ENCODE measurements at regions not wholly inside any gene's neighbourhood (a gene's known extent, or its start where the extent isn't known, plus 50 kb on each side); places are given as distances from the start of the nearest gene placed in this dataset.
"Not testable (repeated sequence)": the region's sequence is repeated elsewhere in the genome, so short reads cannot be mapped to it uniquely, and the experiment has no call there.

- H4K20me1 ChIP-seq (ENCODE audit: insufficient read depth, low read length): no peaks in the 10 kb centered on the region
- POLR2A ChIA-PET: interaction anchor here (0.7 kb wide), 1 partner anchor 410 kb away, joined by 4 read pairs; no protein-coding TSS in a partner anchor
- H3K4me2 ChIP-seq (ENCODE audit: low read length): no peak overlapping the region
- no peak overlapping the region for H2AFZ ChIP-seq (ENCODE audit: low read length)
- no peaks in the 10 kb centered on the region for H3K9me3 ChIP-seq (ENCODE audit: low read length)
- CTCF ChIA-PET (ENCODE audit: unreplicated experiment): no interaction called here
- H3K9me2 ChIP-seq (ENCODE audit: insufficient read depth, low read length): no peaks in the 10 kb centered on the region
- no peak for DNase-seq (ENCODE audit: low spot score)
- intact Hi-C loops (cut with micrococcal nuclease; ENCODE audit: unreplicated experiment): no loop called here
- H3K27ac ChIP-seq (ENCODE audit: low read depth, low read length, poor library complexity, severe bottlenecking): no peak overlapping the region
- H3K4me3 ChIP-seq (ENCODE audit: low read depth, low read length, poor library complexity, severe bottlenecking): no peak overlapping the region
- no peak for TF ChIP-seq EZH2phosphoT487 (IDR thresholded peaks at IDR 0.05; ENCODE audit: borderline replicate concordance, low read depth, low read length)
- TF ChIP-seq, protein P1, sequence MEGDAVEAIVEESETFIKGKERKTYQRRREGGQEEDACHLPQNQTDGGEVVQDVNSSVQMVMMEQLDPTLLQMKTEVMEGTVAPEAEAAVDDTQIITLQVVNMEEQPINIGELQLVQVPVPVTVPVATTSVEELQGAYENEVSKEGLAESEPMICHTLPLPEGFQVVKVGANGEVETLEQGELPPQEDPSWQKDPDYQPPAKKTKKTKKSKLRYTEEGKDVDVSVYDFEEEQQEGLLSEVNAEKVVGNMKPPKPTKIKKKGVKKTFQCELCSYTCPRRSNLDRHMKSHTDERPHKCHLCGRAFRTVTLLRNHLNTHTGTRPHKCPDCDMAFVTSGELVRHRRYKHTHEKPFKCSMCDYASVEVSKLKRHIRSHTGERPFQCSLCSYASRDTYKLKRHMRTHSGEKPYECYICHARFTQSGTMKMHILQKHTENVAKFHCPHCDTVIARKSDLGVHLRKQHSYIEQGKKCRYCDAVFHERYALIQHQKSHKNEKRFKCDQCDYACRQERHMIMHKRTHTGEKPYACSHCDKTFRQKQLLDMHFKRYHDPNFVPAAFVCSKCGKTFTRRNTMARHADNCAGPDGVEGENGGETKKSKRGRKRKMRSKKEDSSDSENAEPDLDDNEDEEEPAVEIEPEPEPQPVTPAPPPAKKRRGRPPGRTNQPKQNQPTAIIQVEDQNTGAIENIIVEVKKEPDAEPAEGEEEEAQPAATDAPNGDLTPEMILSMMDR (conservative IDR thresholded peaks at IDR 0.05; ENCODE audit: low read length): no peak
- no peaks in the 10 kb centered on the region for H3K36me3 ChIP-seq (ENCODE audit: insufficient read depth, low read length)
- H3K79me2 ChIP-seq (ENCODE audit: insufficient read depth, low read depth, low read length): no peaks in the 10 kb centered on the region
- no peaks in the 10 kb centered on the region for H3K4me1 ChIP-seq (ENCODE audit: insufficient read depth, low read length, poor library complexity, severe bottlenecking)
- BruUV-seq (replicated peaks): no TSS peak
These were observed 184.4 kb upstream of the NECTIN3 start for GRCh38 chr3:110887176-110887575.

GRCh38 chr3:110888625-110889375 is 182.8 kb upstream of the NECTIN3 start:
- H3K27ac ChIP-seq (ENCODE audit: low read depth, low read length, poor library complexity, severe bottlenecking); DNase-seq (ENCODE audit: low spot score); H3K79me2 ChIP-seq (ENCODE audit: insufficient read depth, low read depth, low read length); H4K20me1 ChIP-seq (ENCODE audit: insufficient read depth, low read length); H3K4me2 ChIP-seq (ENCODE audit: low read length); BruUV-seq (replicated peaks); POLR2A ChIA-PET; H3K36me3 ChIP-seq (ENCODE audit: insufficient read depth, low read length); intact Hi-C loops (cut with micrococcal nuclease; ENCODE audit: unreplicated experiment); CTCF ChIA-PET (ENCODE audit: unreplicated experiment); H3K4me3 ChIP-seq (ENCODE audit: low read depth, low read length, poor library complexity, severe bottlenecking); H3K4me1 ChIP-seq (ENCODE audit: insufficient read depth, low read length, poor library complexity, severe bottlenecking); H2AFZ ChIP-seq (ENCODE audit: low read length); H3K9me2 ChIP-seq (ENCODE audit: insufficient read depth, low read length); H3K9me3 ChIP-seq (ENCODE audit: low read length): not testable (repeated sequence)

GRCh38 chr3:110889376-110889699 is 182.3 kb upstream of the NECTIN3 start:
- DNase-seq (ENCODE audit: low spot score): not testable (repeated sequence)

GRCh38 chr3:110894574-110894973 is 177.0 kb upstream of the NECTIN3 start:
- no peak overlapping the region for H3K4me2 ChIP-seq (ENCODE audit: low read length)
- ChIA-PET POLR2A (no interaction called here), CTCF (ENCODE audit: unreplicated experiment) (no interaction called here)
- TF ChIP-seq, protein P1 (conservative IDR thresholded peaks at IDR 0.05; ENCODE audit: low read length): no peak
- TF ChIP-seq EZH2phosphoT487 (IDR thresholded peaks at IDR 0.05; ENCODE audit: borderline replicate concordance, low read depth, low read length): no peak
- no peak for DNase-seq (ENCODE audit: low spot score)
- H3K79me2 ChIP-seq (ENCODE audit: insufficient read depth, low read depth, low read length): no peaks in the 10 kb centered on the region
- no peaks in the 10 kb centered on the region for H3K4me1 ChIP-seq (ENCODE audit: insufficient read depth, low read length, poor library complexity, severe bottlenecking)
- no peaks in the 10 kb centered on the region for H4K20me1 ChIP-seq (ENCODE audit: insufficient read depth, low read length)
- no peaks in the 10 kb centered on the region for H3K9me2 ChIP-seq (ENCODE audit: insufficient read depth, low read length)
- H3K9me3 ChIP-seq (ENCODE audit: low read length): no peaks in the 10 kb centered on the region
- no peaks in the 10 kb centered on the region for H3K36me3 ChIP-seq (ENCODE audit: insufficient read depth, low read length)
- no peak overlapping the region for H3K4me3 ChIP-seq (ENCODE audit: low read depth, low read length, poor library complexity, severe bottlenecking)
- intact Hi-C loops (cut with micrococcal nuclease; ENCODE audit: unreplicated experiment): no loop called here
- no peak overlapping the region for H2AFZ ChIP-seq (ENCODE audit: low read length)
- BruUV-seq (replicated peaks): no TSS peak
- no peak overlapping the region for H3K27ac ChIP-seq (ENCODE audit: low read depth, low read length, poor library complexity, severe bottlenecking)

More at GRCh38 chr3:110889376-110889699, 182.3 kb upstream of the NECTIN3 start:
- H2AFZ ChIP-seq (ENCODE audit: low read length); H3K79me2 ChIP-seq (ENCODE audit: insufficient read depth, low read depth, low read length); H3K4me3 ChIP-seq (ENCODE audit: low read depth, low read length, poor library complexity, severe bottlenecking); H3K27ac ChIP-seq (ENCODE audit: low read depth, low read length, poor library complexity, severe bottlenecking); H3K4me1 ChIP-seq (ENCODE audit: insufficient read depth, low read length, poor library complexity, severe bottlenecking); H4K20me1 ChIP-seq (ENCODE audit: insufficient read depth, low read length); CTCF ChIA-PET (ENCODE audit: unreplicated experiment); H3K4me2 ChIP-seq (ENCODE audit: low read length); H3K9me3 ChIP-seq (ENCODE audit: low read length); BruUV-seq (replicated peaks); intact Hi-C loops (cut with micrococcal nuclease; ENCODE audit: unreplicated experiment); POLR2A ChIA-PET; H3K9me2 ChIP-seq (ENCODE audit: insufficient read depth, low read length); H3K36me3 ChIP-seq (ENCODE audit: insufficient read depth, low read length): not testable (repeated sequence)
